ENCODE measurements at regions not wholly inside any gene's neighbourhood (a gene's known extent, or its start where the extent isn't known, plus 50 kb on each side); places are given as distances from the start of the nearest gene placed in this dataset.

DNA sequence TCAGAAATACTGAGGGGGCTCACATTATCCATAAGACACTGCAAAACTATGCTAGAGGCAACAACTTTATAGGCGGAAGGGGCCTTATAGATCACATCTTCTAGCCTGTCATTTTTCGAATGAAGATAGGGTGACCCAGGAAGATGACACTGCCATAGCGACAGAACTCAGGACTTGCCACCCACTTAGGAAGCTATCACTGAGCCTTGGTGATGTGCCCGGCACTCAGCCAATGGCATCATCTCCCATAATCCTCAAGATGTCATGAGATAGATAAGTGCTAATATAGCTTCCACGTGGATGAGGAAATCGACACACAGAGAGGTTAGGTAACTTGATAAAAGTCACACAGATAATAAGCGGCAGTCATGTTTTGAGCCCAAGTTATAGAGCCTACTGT lies 346.6 kb downstream of the DHX15 start:
- TF ChIP-seq GLIS3 (CRISPR knock-in tag; IDR thresholded peaks at IDR 0.05) (no peak), TCF4 (CRISPR knock-in tag; IDR thresholded peaks at IDR 0.05; ENCODE audit: borderline replicate concordance) (no peak), CSDC2 (CRISPR knock-in tag; IDR thresholded peaks at IDR 0.05) (no peak), ZC3H10 (CRISPR knock-in tag; IDR thresholded peaks at IDR 0.05) (no peak)
- no peak for ATAC-seq

DNA sequence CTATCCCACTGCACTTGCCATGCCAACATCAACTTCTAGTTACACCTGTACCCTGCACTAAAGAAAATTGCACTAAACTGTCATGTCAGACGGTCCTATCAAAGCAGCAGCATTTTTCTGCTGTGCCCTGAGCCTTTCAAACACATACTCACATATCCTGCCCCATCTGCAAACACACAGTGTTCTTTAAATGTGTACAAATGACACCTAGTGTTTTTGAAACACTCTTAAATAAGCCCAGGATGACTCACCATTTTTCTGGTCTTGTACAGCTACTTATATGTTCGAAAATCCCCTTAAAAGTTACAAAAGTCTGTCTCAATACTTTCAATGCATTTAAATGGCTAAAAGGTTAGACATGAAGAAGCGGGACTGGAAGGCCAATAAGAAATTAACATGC lies 346.7 kb upstream of the PPARGC1A start:
- no peak for TF ChIP-seq ARNTL (CRISPR knock-in tag; IDR thresholded peaks at IDR 0.05; ENCODE audit: borderline replicate concordance, low read depth)
- TF ChIP-seq TCF4 (CRISPR knock-in tag; IDR thresholded peaks at IDR 0.05; ENCODE audit: borderline replicate concordance) = no peak
- TF ChIP-seq ZFP30 (CRISPR knock-in tag; IDR thresholded peaks at IDR 0.05) = no peak
- TF ChIP-seq ZC3H10 (CRISPR knock-in tag; IDR thresholded peaks at IDR 0.05) = no peak
- TF ChIP-seq ZFP3 (CRISPR knock-in tag; IDR thresholded peaks at IDR 0.05) = no peak
- TF ChIP-seq ZNF8 (CRISPR knock-in tag; IDR thresholded peaks at IDR 0.05) = no peak
- TF ChIP-seq GLIS3 (CRISPR knock-in tag; IDR thresholded peaks at IDR 0.05) = no peak
- TF ChIP-seq ISL1 (CRISPR knock-in tag; IDR thresholded peaks at IDR 0.05) = no peak
- no peak for ATAC-seq

DNA sequence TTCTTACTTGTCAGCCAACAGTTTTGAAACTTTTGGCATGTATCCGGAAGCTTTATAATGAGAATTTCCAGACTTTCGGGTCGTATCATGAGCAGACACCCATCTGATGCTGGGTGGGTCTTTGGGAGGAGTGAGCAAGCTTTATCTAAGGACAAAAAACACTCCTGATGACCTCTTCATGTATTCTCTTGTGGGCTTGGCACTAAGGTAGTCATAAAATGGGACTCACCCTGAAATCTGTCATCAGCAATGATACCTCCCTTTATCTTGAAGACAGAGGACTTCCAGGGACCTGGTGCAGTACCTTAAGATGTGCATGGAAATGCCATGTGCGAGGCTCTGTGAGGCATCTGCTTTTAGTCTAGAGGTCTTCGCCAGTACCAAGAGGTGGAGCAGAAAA lies 346.3 kb upstream of the PPARGC1A start:
- no peak for ATAC-seq
- TF ChIP-seq ZNF8 (CRISPR knock-in tag; IDR thresholded peaks at IDR 0.05) = no peak
- TF ChIP-seq ZFP30 (CRISPR knock-in tag; IDR thresholded peaks at IDR 0.05) = no peak
- no peak for TF ChIP-seq RARB (CRISPR knock-in tag; IDR thresholded peaks at IDR 0.05)
- no peak for TF ChIP-seq BACH2 (CRISPR knock-in tag; IDR thresholded peaks at IDR 0.05; ENCODE audit: borderline replicate concordance)
- TF ChIP-seq TCF4 (CRISPR knock-in tag; IDR thresholded peaks at IDR 0.05; ENCODE audit: borderline replicate concordance) = no peak
- TF ChIP-seq, protein P1, sequence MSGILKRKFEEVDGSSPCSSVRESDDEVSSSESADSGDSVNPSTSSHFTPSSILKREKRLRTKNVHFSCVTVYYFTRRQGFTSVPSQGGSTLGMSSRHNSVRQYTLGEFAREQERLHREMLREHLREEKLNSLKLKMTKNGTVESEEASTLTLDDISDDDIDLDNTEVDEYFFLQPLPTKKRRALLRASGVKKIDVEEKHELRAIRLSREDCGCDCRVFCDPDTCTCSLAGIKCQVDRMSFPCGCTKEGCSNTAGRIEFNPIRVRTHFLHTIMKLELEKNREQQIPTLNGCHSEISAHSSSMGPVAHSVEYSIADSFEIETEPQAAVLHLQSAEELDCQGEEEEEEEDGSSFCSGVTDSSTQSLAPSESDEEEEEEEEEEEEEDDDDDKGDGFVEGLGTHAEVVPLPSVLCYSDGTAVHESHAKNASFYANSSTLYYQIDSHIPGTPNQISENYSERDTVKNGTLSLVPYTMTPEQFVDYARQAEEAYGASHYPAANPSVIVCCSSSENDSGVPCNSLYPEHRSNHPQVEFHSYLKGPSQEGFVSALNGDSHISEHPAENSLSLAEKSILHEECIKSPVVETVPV (CRISPR knock-in tag; IDR thresholded peaks at IDR 0.05) = no peak
- TF ChIP-seq GLIS3 (CRISPR knock-in tag; IDR thresholded peaks at IDR 0.05) = no peak
- TF ChIP-seq ZNF70 (CRISPR knock-in tag; IDR thresholded peaks at IDR 0.05) = no peak
- TF ChIP-seq, protein P2, sequence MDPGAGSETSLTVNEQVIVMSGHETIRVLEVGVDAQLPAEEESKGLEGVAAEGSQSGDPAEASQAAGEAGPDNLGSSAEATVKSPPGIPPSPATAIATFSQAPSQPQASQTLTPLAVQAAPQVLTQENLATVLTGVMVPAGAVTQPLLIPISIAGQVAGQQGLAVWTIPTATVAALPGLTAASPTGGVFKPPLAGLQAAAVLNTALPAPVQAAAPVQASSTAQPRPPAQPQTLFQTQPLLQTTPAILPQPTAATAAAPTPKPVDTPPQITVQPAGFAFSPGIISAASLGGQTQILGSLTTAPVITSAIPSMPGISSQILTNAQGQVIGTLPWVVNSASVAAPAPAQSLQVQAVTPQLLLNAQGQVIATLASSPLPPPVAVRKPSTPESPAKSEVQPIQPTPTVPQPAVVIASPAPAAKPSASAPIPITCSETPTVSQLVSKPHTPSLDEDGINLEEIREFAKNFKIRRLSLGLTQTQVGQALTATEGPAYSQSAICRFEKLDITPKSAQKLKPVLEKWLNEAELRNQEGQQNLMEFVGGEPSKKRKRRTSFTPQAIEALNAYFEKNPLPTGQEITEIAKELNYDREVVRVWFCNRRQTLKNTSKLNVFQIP (CRISPR knock-in tag; IDR thresholded peaks at IDR 0.05; ENCODE audit: borderline replicate concordance, low read depth) = no peak
- TF ChIP-seq TOX (CRISPR knock-in tag; IDR thresholded peaks at IDR 0.05; ENCODE audit: borderline replicate concordance) = no peak
- TF ChIP-seq ZFP3 (CRISPR knock-in tag; IDR thresholded peaks at IDR 0.05) = no peak
- no peak for TF ChIP-seq ESRRG (CRISPR knock-in tag; IDR thresholded peaks at IDR 0.05)
- no peak for TF ChIP-seq SNAI2 (CRISPR knock-in tag; IDR thresholded peaks at IDR 0.05)
- TF ChIP-seq, protein P3, sequence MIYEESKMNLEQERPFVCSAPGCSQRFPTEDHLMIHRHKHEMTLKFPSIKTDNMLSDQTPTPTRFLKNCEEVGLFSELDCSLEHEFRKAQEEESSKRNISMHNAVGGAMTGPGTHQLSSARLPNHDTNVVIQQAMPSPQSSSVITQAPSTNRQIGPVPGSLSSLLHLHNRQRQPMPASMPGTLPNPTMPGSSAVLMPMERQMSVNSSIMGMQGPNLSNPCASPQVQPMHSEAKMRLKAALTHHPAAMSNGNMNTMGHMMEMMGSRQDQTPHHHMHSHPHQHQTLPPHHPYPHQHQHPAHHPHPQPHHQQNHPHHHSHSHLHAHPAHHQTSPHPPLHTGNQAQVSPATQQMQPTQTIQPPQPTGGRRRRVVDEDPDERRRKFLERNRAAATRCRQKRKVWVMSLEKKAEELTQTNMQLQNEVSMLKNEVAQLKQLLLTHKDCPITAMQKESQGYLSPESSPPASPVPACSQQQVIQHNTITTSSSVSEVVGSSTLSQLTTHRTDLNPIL (CRISPR knock-in tag; IDR thresholded peaks at IDR 0.05; ENCODE audit: low read depth) = no peak
- no peak for TF ChIP-seq PPARA (CRISPR knock-in tag; IDR thresholded peaks at IDR 0.05; ENCODE audit: borderline replicate concordance)
- TF ChIP-seq OSR1 (CRISPR knock-in tag; IDR thresholded peaks at IDR 0.05) = no peak

DNA sequence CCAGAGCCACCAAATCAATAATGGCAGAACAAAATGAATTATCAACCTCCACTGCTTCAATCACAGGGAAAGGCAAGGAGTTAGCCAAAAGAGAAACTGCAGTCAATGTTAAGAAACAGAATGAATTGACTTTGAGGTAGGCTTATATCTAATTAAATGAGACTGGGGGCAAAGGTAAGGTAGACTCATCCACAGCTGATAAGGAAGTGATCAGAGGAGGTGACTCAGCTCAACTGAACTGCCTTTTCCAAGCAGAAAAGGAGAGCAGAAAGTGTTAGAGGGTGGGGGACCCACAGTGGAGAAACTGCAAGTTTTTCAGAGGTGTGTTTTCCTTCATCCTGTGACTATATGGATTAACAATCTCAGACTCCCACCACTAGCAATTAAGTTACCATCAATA lies 345.8 kb upstream of the PPARGC1A start:
- no peak for ATAC-seq
- TF ChIP-seq SNAI2 (CRISPR knock-in tag; IDR thresholded peaks at IDR 0.05) (no peak), ZFP3 (CRISPR knock-in tag; IDR thresholded peaks at IDR 0.05) (no peak), CSDC2 (CRISPR knock-in tag; IDR thresholded peaks at IDR 0.05) (no peak), ZC3H10 (CRISPR knock-in tag; IDR thresholded peaks at IDR 0.05) (no peak), PPARA (CRISPR knock-in tag; IDR thresholded peaks at IDR 0.05; ENCODE audit: borderline replicate concordance) (no peak), ARNTL (CRISPR knock-in tag; IDR thresholded peaks at IDR 0.05; ENCODE audit: borderline replicate concordance, low read depth) (no peak), TCF4 (CRISPR knock-in tag; IDR thresholded peaks at IDR 0.05; ENCODE audit: borderline replicate concordance) (no peak), ZNF70 (CRISPR knock-in tag; IDR thresholded peaks at IDR 0.05) (no peak), TOX (CRISPR knock-in tag; IDR thresholded peaks at IDR 0.05; ENCODE audit: borderline replicate concordance) (no peak), ZFP30 (CRISPR knock-in tag; IDR thresholded peaks at IDR 0.05) (no peak), ZNF565 (CRISPR knock-in tag; conservative IDR thresholded peaks at IDR 0.05; ENCODE audit: low read depth) (no peak), ZNF8 (CRISPR knock-in tag; IDR thresholded peaks at IDR 0.05) (no peak)
- TF ChIP-seq, protein P1 (CRISPR knock-in tag; IDR thresholded peaks at IDR 0.05) = no peak
- TF ChIP-seq, protein P3 (CRISPR knock-in tag; IDR thresholded peaks at IDR 0.05; ENCODE audit: low read depth) = no peak
